Fibroblast of lung (primary cell): ENCODE measurements at regions not wholly inside any gene's neighbourhood (a gene's known extent, or its start where the extent isn't known, plus 50 kb on each side); places are given as distances from the start of the nearest gene placed in this dataset.

ENCODE experiments used
- DNase-seq, 2 donors: peaks; one replicate each; pipeline versions ENCODE4 v3.0.0 to v3.0.0-alpha.2; 2010; ENCODE audit warnings: low read depth in 2 of 2
- H2AFZ ChIP-seq: 2 replicates; pipeline ENCODE4 v1.5.1; 2012; ENCODE audit warnings: low read length, control low read depth, inconsistent platforms
- H3K27ac ChIP-seq: 2 replicates; pipeline ENCODE4 v1.5.1; 2011; ENCODE audit warnings: low read length, control low read depth; ENCODE audit not compliant: insufficient read depth
- H3K27me3 ChIP-seq: 2 replicates; pipeline ENCODE4 v1.5.1; 2011; ENCODE audit warnings: mild to moderate bottlenecking, low read length; ENCODE audit not compliant: control insufficient read depth, insufficient read depth
- H3K36me3 ChIP-seq: 2 replicates; pipeline ENCODE4 v1.5.1; 2011; ENCODE audit warnings: low read length; ENCODE audit not compliant: control insufficient read depth, insufficient read depth
- H3K4me1 ChIP-seq: 2 replicates; pipeline ENCODE4 v1.5.1; 2011; ENCODE audit warnings: low read length; ENCODE audit not compliant: control insufficient read depth, insufficient read depth; ENCODE audit errors: extremely low read depth
- H3K4me2 ChIP-seq: 2 replicates; pipeline ENCODE4 v1.5.1; 2011; ENCODE audit warnings: low read length, control low read depth; ENCODE audit not compliant: insufficient read depth; ENCODE audit errors: extremely low read depth
- H3K4me3 ChIP-seq, 4 experiments: fragments of 200-600 bp in 1 of 4; sonication (generic) in 1 of 4; replicated peaks in 1 of 4; 2 replicates each; pipeline ENCODE4 v1.5.1; 2011 to 2016; ENCODE audit warnings: low read length in 4 of 4, low read depth in 3 of 4, mild to moderate bottlenecking in 3 of 4, control low read depth in 2 of 4, inconsistent platforms in 1 of 4, mixed read lengths in 1 of 4; ENCODE audit not compliant: insufficient read depth in 1 of 4; ENCODE audit errors: control extremely low read depth in 1 of 4
- H3K79me2 ChIP-seq: 2 replicates; pipeline ENCODE4 v1.5.1; 2012; ENCODE audit warnings: mild to moderate bottlenecking, low read length, inconsistent platforms; ENCODE audit not compliant: control insufficient read depth, insufficient read depth
- H3K9ac ChIP-seq: 2 replicates; pipeline ENCODE4 v1.5.1; 2011; ENCODE audit warnings: mild to moderate bottlenecking, low read length, control low read depth; ENCODE audit not compliant: insufficient read depth
- H3K9me3 ChIP-seq: 2 replicates; pipeline ENCODE4 v1.5.1; 2012; ENCODE audit warnings: low read depth, low read length; ENCODE audit not compliant: control insufficient read depth, insufficient read depth
- H4K20me1 ChIP-seq: 2 replicates; pipeline ENCODE4 v1.5.1; 2011; ENCODE audit warnings: low read length; ENCODE audit not compliant: control insufficient read depth, insufficient read depth; ENCODE audit errors: extremely low read depth
- EZH2 ChIP-seq: IDR thresholded peaks from 2 replicates; pipeline ENCODE4 v1.5.1; 2012; ENCODE audit warnings: low read length, control low read depth, mild to moderate bottlenecking; ENCODE audit errors: missing control alignments
- TF ChIP-seq, protein P1 (sequence below), 2 donors: IDR thresholded peaks in 1 of 2; conservative IDR thresholded peaks in 1 of 2; 1 replicate in 1 of 2; 2 replicates in 1 of 2; pipeline ENCODE4 v1.5.1; 2011 to 2012; ENCODE audit warnings: low read length in 2 of 2, control low read depth in 1 of 2, inconsistent platforms in 1 of 2, low read depth in 1 of 2, mild to moderate bottlenecking in 1 of 2

DNA sequence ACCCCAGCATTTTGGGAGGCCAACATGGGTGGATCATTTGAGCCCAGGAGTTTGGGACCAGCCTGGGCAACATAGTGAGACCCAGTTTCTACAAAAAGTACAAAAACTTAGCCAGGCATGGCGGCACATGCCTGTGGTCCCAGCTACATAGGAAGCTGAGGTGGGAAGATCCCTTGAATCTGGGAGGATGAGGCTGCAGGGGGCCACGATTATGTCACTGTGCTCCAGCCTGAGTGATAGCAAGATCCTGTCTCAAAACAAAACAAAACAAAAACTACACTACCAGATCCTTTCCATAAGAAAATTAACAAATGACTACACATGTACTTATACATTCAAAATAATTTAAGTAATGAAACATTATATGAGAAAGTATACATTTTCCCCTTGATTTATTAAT, 116.4 kb upstream of the KLF6 start:
- H3K27ac ChIP-seq = no peak overlapping the region
- H3K9ac ChIP-seq = no peak overlapping the region
- no peak for TF ChIP-seq EZH2
- TF ChIP-seq, protein P1, sequence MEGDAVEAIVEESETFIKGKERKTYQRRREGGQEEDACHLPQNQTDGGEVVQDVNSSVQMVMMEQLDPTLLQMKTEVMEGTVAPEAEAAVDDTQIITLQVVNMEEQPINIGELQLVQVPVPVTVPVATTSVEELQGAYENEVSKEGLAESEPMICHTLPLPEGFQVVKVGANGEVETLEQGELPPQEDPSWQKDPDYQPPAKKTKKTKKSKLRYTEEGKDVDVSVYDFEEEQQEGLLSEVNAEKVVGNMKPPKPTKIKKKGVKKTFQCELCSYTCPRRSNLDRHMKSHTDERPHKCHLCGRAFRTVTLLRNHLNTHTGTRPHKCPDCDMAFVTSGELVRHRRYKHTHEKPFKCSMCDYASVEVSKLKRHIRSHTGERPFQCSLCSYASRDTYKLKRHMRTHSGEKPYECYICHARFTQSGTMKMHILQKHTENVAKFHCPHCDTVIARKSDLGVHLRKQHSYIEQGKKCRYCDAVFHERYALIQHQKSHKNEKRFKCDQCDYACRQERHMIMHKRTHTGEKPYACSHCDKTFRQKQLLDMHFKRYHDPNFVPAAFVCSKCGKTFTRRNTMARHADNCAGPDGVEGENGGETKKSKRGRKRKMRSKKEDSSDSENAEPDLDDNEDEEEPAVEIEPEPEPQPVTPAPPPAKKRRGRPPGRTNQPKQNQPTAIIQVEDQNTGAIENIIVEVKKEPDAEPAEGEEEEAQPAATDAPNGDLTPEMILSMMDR (conservative IDR thresholded peaks at IDR 0.05 in 1 of 2, IDR thresholded peaks at IDR 0.05 in 1 of 2; ENCODE audit: low read depth in 1 of 2, low read length in 2 of 2) = no peak
- H3K9me3 ChIP-seq = no peaks in the 10 kb centered on the region
- peaks cover 13% of the 10 kb centered on the region for H3K4me1 ChIP-seq
- H3K4me3 ChIP-seq = no peak overlapping the region
- H3K79me2 ChIP-seq = no peaks in the 10 kb centered on the region
- H3K36me3 ChIP-seq = no peaks in the 10 kb centered on the region
- DNase-seq = no peak
- H4K20me1 ChIP-seq = no peaks in the 10 kb centered on the region
- H2AFZ ChIP-seq = no peak overlapping the region
- no peaks in the 10 kb centered on the region for H3K27me3 ChIP-seq
- H3K4me2 ChIP-seq = no peak overlapping the region

DNA sequence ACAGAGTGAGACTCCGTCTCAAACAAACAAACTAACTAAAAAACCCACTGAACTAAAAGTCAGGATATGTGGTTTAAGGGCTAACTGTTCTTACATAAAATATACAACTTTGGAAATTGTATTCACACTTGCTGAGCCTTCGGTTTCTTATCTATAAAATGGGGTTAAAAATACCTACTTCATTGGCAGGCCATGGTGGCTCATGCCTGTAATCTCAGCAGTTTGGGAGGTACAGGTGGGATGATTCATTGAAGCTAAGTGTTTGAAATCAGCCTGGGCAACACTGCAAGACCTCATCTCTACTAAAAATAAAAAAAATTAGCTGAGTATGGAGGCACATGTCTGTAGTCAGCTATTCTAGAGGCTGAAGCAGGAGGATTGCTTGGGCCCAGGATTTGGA, 115.4 kb upstream of the KLF6 start:
- no peaks in the 10 kb centered on the region for H3K36me3 ChIP-seq
- no peak overlapping the region for H2AFZ ChIP-seq
- no peaks in the 10 kb centered on the region for H3K9me3 ChIP-seq
- H3K79me2 ChIP-seq = no peaks in the 10 kb centered on the region
- no peak overlapping the region for H3K4me3 ChIP-seq
- H3K4me1 ChIP-seq = peaks cover 11% of the 10 kb centered on the region
- H4K20me1 ChIP-seq = no peaks in the 10 kb centered on the region
- DNase-seq = peak in 1 of 2 donors; percentile 26
- no peak overlapping the region for H3K4me2 ChIP-seq
- H3K27me3 ChIP-seq = no peaks in the 10 kb centered on the region
- no peak for TF ChIP-seq EZH2
- TF ChIP-seq, protein P1 (conservative IDR thresholded peaks at IDR 0.05 in 1 of 2, IDR thresholded peaks at IDR 0.05 in 1 of 2; ENCODE audit: low read depth in 1 of 2, low read length in 2 of 2) = no peak
- no peak overlapping the region for H3K27ac ChIP-seq
- H3K9ac ChIP-seq = no peak overlapping the region

GRCh38 chr10:3898821-3899220, 113.8 kb upstream of the KLF6 start:
- no peak overlapping the region for H3K4me3 ChIP-seq
- no peak overlapping the region for H3K9ac ChIP-seq
- TF ChIP-seq, protein P1 (conservative IDR thresholded peaks at IDR 0.05 in 1 of 2, IDR thresholded peaks at IDR 0.05 in 1 of 2; ENCODE audit: low read depth in 1 of 2, low read length in 2 of 2) = no peak
- no peak for TF ChIP-seq EZH2
- H3K4me1 ChIP-seq = peaks cover 14% of the 10 kb centered on the region
- peak in 1 of 2 donors; percentile 15 for DNase-seq
- H3K27me3 ChIP-seq = no peaks in the 10 kb centered on the region
- H3K36me3 ChIP-seq = no peaks in the 10 kb centered on the region
- H4K20me1 ChIP-seq = no peaks in the 10 kb centered on the region
- H3K79me2 ChIP-seq = no peaks in the 10 kb centered on the region
- H3K4me2 ChIP-seq = no peak overlapping the region
- H2AFZ ChIP-seq = no peak overlapping the region
- no peaks in the 10 kb centered on the region for H3K9me3 ChIP-seq
- no peak overlapping the region for H3K27ac ChIP-seq
